NAMALWA (cell line): ENCODE measurements at regions not wholly inside any gene's neighbourhood (a gene's known extent, or its start where the extent isn't known, plus 50 kb on each side); places are given as distances from the start of the nearest gene placed in this dataset.

Source experiments
- DNase-seq: peaks from one replicate; pipeline ENCODE4 v3.0.0-alpha.2; 2015; ENCODE audit warnings: low spot score

- no peak for DNase-seq
These were observed 92.7 kb downstream of the PCSK1 start for GRCh38 chr5:96340357-96340756.

DNA sequence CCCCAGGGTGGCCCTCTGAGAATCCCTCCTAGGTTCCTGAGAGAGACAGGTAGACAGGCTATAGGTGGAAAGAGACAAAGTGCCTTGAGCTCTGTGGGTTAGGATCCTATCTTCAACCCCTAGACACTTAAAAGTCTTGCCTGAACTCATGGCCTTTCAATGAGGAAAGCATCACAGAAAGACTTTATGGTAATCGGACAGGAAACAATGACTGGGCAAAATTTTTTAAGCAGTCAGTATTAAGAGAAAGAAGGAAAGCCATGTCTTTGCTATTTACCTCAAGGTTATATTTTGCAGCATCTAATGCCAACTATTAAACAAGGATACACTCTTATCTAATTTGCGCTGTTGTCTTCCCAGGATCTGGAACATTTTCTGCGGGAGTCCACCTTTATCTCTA, 93.2 kb downstream of the PCSK1 start:
- DNase-seq = no peak

DNA sequence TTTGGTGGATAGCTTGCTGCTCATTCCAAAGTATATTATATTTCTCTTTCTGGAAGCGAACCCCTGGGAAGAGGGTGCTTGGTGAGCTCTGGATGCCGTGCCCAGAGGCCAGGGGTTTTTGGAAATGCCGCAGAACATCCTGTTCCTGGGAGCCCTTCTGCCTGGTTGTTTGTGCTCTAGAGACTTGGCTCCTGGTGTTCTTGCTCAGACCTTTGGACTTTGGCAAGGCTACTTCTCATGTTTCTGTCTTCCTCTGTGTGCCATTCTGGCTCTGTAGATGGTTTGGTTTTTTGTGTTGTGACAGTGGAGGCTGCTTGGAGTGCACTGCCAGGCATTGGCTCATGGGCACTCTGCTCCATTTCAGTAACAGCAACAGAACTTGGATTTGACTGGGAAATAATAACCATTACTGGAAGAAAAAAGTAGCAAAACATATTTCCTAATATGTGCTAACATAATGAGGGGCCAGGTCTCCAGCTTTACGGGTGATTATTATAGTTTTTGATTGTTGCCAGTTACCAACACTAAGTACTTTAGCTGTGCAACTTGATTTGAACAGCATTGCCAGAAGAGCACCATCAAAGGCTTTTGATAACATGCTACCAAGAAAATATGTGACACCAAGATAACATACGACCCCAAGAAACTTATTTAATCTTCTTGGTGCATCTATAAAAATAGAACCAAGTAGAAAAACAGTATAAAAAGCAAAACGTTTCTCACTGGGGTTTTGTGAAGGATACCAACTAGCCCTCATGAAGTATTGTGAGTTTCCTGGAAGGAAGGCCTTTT, 94.2 kb downstream of the PCSK1 start:
- no peak for DNase-seq

GRCh38 chr5:96338091-96338490, 95.0 kb downstream of the PCSK1 start:
- DNase-seq = no peak

- no peak for DNase-seq
These were observed 95.8 kb downstream of the PCSK1 start for GRCh38 chr5:96337048-96337781.

DNA sequence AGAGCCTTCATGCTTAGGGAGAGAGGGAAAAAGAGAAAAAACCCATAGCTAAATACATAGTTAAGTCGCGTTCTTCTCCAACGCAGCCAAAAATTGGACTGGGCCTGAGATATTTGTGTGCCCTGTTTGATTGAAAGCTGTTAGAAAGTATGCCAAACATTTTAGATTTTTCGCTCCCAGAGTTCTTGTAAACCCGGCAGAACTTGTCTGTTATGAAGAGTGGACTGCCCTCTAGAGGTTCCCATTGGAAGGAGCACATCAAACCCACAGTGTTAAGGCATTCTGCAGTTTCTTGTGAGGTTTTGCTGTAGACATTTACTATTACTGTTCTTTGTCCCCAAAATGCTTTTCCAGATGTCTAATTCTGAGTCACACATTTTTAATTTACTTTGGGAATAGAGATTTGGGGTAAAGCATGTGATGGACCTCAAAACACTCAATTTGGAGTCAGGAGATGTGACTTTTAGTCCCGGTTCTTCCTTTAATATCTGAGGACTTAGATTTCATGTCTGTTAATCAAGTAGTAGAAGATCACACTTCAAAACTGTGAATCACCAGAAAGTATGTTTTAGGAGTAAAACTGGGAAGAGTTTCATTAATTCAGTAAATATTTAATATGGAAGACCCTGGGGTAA, 96.6 kb downstream of the PCSK1 start:
- peak; percentile 80 for DNase-seq

DNA sequence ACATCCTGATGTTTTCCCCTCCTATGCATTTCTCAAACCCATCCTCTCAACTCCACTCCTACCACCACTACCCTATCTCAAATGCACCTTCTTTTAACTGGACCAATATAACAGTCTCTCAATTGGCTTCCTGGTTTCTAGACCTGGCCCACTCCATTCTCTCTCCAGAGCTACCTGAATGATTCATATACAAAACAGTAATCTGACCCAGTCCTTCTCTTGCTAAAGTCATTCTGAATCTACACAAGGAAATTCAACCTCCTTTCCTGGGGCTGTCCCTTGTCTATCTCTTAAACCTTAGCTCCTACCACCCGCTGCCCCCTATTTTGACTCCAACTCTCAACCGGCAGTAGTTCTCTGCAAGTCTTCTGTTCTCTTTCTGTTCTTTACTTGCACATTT, 97.2 kb downstream of the PCSK1 start:
- no peak for DNase-seq

DNA sequence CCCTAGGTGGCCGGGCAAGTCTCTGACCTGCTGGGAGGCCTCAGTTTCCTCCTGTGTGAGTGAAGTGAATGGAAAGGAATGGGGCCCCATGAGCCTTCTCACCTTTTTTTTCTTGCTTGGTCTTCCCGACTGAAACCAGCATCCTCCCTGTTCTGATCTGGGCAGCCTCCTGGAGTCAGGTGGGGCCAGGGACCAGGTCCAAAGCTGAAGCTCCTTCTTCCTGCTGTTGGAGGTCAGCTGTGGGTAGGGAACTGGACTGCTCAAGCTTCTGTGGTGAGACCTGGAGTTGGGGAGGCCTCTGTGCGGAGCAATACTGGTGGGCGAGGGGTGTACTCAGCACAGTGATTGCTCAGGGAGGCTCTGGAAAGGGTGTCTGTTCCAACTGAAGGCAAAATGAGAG, 99.7 kb downstream of the PCSK1 start:
- no peak for DNase-seq

DNA sequence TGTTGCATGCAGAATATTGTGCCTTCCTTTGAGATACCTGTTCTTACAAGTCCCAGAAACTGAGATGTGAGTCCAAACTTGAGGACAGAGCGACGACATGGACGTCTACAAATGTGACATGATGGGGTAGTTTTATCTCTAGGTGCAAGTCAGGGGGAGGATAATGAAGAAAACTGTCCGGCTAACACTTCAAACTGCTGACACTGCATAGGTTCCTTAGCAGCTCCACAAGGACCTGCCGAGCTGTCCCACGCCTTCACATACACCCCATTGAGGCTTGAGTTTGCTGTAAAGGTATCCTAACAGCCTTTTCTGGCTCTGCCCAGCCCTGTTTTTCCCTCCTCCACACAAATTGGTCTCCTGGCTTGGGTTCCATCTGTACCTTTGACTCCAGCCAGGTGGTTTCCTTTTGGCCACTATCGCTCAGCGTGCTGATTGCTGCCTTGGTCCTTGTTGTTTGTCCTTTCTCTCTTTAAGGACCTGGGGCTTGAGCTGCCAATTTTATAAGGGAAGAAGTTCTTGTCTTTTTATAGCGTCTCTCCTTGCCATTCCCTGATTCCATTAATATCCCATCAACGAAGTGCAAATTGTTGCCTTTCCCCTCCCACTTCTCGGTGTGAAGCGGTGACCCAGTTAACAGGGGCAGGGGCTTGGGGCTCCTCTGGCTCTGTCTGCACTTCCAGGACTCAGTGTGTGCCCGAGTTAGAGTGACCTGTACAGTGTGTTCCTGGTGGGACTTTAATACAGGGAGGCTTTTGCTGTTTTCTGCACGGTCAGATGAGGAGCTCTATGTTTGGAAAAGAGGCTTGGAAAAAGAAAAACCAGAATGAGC, 100.3 kb downstream of the PCSK1 start:
- no peak for DNase-seq

DNA sequence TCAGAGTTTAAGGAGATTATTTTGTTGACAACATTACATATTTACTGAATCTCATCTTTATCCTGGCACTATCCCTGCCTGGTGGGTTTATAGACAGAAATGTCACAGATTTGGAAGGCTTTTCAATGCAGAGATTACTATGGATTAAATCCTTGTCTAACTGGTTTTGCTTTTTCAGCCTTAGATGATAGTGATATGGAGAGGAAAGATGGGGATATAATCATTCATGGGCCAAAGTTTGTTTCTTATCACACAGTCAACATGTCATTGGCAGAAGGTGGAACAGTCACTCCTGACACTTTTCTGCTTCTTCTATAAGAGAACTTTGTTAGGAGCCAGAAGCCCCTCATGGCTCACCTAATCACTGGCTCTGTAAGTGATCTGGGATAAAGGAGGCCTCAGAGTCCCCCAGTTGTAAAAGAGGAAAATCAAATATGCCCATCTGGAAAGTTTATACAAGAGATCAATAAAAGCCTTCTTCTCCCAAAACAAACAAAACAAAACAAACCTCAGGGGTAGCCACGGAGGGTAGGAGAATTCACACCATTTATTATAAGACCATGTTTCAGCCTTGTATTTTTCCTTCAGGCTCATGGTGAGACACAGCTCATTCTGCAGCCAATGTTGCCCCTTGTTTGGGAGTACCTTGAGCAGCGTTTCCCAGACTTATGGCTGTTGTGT, 101.2 kb downstream of the PCSK1 start:
- DNase-seq = no peak

- no peak for DNase-seq
These were observed 101.8 kb downstream of the PCSK1 start for GRCh38 chr5:96331210-96331609.

- no peak for DNase-seq
These were observed 102.4 kb downstream of the PCSK1 start for GRCh38 chr5:96330530-96331140.

DNA sequence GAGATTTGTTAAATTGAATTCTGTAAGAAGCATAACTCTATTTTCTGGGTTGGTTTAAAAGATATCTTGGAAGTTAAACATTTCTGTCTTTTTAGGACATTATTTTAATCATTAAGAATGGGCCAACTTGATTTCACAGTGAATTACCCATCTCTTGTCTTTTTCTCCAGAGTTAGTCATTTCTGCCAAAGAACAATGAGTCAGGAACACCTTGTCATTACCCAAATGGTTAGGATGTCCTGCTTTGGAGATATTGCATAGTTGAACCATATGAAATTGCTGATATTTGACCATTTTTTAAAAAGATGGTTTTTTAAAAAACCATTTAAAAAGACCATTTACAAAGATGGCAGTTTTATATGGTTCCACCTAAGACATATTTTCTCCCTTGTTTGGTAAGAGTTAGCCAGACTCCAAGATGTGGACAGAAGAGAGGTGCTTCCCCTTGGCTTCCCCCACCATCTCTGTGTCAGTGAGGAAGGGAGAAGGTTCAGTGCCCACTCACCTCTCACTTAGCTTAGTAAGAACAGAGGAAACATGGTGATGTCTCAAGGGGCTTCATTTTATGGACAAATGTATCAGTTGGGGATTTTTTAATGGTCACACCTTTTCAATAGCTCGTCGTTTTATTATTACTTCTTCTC, 103.0 kb downstream of the PCSK1 start:
- DNase-seq = no peak

- DNase-seq = no peak
These were observed 103.8 kb downstream of the PCSK1 start for GRCh38 chr5:96329289-96329688.

GRCh38 chr5:96327722-96328121, 105.3 kb downstream of the PCSK1 start:
- no peak for DNase-seq

GRCh38 chr5:96326902-96327301, 106.1 kb downstream of the PCSK1 start:
- DNase-seq = no peak

DNA sequence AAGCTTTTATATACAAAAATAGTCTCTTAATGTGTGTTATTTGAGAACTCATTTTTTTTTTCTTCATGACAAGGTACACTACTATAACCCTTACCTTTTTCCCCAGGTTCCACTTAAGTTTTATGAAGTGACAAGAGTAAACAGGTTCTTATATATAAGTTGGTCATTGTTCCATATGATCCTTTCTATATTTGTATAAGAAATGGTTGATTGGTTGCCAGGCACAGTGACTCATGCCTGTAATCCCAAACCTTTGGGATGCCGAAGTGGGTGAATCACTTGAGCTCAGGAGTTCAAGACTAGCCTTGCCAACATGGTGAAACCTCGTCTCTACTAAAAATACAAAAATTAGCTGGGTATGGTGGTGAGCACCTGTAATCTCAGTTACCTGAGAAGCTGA, 108.3 kb downstream of the PCSK1 start:
- DNase-seq = no peak

DNA sequence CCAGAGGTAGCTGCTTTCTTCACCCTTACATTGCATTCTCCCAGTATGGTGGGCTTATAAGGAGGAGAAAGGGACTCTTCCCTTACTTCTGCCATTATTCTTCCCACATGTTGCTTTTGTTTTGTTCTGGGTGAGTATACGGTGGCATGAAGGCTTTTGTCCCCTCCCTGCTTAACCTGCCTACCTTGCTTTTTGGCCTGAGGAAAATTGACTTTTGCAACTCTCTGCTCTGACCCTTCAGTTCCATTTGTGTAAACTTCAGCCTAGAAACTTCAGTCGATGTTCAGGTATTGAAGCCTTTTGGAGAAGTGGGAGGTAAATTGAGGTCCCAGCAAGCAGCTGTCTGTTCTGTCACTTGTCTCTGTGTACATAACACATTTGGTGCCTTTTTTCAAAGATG, 110.2 kb downstream of the PCSK1 start:
- DNase-seq = no peak

DNA sequence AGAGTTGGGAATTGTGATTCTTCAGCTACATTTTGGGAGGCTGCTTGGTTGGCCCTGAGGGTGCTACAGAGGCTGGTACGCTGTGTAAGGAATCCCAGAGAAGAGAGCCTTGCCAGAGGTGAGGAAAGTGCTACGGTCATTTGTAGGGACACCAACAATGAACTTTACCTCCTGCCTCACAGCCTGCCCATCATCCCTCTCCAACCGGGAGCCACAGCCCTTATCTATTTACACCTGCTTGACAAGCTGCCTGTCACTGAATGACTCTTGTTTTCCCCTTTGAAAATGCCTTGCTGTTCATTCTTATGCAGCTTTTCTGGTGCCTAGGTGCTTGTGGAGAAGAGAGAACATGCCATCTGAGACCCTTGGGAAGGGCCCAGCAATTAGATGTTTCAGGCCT, 110.8 kb downstream of the PCSK1 start:
- DNase-seq = no peak

GRCh38 chr5:96321345-96321744, 111.7 kb downstream of the PCSK1 start:
- DNase-seq = no peak

- no peak for DNase-seq
These were observed 112.3 kb downstream of the PCSK1 start for GRCh38 chr5:96320797-96321196.
